NB4 (cell line): ENCODE measurements at regions not wholly inside any gene's neighbourhood (a gene's known extent, or its start where the extent isn't known, plus 50 kb on each side); places are given as distances from the start of the nearest gene placed in this dataset.

Source experiments
- MYC ChIP-seq: IDR thresholded peaks from 2 replicates; pipeline ENCODE4 v1.6.1; 2011; ENCODE audit warnings: low read depth, low read length
- POLR2A ChIP-seq: IDR thresholded peaks from 2 replicates; pipeline ENCODE4 v1.6.1; 2011; ENCODE audit warnings: mild to moderate bottlenecking; ENCODE audit not compliant: insufficient read length; ENCODE audit errors: extremely low read depth
- TF ChIP-seq, protein P1 (sequence below): IDR thresholded peaks from one replicate; pipeline ENCODE4 v1.5.1; 2012; ENCODE audit warnings: low read depth, low read length
- TF ChIP-seq, protein P2 (sequence below): IDR thresholded peaks from 2 replicates; pipeline ENCODE4 v1.6.1; 2011; ENCODE audit warnings: low read depth, low read length

DNA sequence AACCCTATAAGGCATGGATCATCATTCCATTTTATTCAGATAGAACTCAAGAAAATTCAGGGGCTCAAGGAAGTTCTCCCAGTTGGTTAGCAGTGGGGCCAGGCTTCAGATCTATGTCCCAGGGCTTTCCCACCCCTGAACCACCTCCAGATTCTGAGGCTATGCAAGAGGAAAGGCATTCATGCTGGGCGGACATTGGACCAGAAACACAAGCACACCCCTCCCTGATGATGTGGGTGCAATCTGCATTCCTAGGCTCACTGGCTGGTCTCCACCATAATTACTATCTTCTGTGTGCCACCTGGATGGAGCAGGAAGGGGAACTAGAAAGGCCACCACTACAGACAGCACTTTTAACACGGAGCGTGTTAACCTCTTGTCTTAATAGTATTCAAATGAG, 63.2 kb upstream of the ASIC2 start:
- TF ChIP-seq, protein P1, sequence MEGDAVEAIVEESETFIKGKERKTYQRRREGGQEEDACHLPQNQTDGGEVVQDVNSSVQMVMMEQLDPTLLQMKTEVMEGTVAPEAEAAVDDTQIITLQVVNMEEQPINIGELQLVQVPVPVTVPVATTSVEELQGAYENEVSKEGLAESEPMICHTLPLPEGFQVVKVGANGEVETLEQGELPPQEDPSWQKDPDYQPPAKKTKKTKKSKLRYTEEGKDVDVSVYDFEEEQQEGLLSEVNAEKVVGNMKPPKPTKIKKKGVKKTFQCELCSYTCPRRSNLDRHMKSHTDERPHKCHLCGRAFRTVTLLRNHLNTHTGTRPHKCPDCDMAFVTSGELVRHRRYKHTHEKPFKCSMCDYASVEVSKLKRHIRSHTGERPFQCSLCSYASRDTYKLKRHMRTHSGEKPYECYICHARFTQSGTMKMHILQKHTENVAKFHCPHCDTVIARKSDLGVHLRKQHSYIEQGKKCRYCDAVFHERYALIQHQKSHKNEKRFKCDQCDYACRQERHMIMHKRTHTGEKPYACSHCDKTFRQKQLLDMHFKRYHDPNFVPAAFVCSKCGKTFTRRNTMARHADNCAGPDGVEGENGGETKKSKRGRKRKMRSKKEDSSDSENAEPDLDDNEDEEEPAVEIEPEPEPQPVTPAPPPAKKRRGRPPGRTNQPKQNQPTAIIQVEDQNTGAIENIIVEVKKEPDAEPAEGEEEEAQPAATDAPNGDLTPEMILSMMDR = no peak
- TF ChIP-seq POLR2A (no peak), MYC (no peak)
- TF ChIP-seq, protein P2, sequence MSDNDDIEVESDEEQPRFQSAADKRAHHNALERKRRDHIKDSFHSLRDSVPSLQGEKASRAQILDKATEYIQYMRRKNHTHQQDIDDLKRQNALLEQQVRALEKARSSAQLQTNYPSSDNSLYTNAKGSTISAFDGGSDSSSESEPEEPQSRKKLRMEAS = no peak
